Fibroblast of villous mesenchyme (primary cell): ENCODE measurements at regions not wholly inside any gene's neighbourhood (a gene's known extent, or its start where the extent isn't known, plus 50 kb on each side); places are given as distances from the start of the nearest gene placed in this dataset.
A peak's percentile ranks its signal among the peaks of the same experiment; 100 is the strongest.

Source experiments
- DNase-seq: peaks from one replicate; pipeline ENCODE4 v3.0.0-alpha.2; 2010; ENCODE audit warnings: low read depth
- H3K4me3 ChIP-seq: 2 replicates; pipeline ENCODE4 v1.5.1; 2011; ENCODE audit warnings: low read depth, mild to moderate bottlenecking, low read length
- TF ChIP-seq, protein P1 (sequence below): IDR thresholded peaks from 2 replicates; pipeline ENCODE4 v1.5.1; 2012; ENCODE audit warnings: low read depth, mild to moderate bottlenecking, low read length; ENCODE audit not compliant: insufficient read depth

DNA sequence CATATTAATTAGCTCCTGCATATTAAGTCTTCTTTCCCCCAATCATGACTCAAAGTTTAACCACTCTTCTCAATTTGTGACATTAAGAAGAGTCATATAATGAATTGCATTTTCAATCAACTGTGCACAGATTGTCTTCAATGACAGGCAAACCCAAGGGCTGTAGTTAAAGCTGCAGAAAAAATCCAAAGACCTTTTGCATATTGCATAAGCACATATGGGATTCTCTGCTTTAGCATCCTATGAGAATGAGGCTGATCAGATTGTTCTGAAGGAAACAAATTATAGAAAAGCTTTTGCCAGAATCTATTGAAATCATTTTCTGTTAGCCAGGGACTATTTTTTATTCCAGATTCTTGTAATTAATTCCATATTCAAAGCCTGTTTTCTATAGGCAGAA is 112.3 kb downstream of the FAM170A start:
- TF ChIP-seq, protein P1, sequence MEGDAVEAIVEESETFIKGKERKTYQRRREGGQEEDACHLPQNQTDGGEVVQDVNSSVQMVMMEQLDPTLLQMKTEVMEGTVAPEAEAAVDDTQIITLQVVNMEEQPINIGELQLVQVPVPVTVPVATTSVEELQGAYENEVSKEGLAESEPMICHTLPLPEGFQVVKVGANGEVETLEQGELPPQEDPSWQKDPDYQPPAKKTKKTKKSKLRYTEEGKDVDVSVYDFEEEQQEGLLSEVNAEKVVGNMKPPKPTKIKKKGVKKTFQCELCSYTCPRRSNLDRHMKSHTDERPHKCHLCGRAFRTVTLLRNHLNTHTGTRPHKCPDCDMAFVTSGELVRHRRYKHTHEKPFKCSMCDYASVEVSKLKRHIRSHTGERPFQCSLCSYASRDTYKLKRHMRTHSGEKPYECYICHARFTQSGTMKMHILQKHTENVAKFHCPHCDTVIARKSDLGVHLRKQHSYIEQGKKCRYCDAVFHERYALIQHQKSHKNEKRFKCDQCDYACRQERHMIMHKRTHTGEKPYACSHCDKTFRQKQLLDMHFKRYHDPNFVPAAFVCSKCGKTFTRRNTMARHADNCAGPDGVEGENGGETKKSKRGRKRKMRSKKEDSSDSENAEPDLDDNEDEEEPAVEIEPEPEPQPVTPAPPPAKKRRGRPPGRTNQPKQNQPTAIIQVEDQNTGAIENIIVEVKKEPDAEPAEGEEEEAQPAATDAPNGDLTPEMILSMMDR = no peak
- DNase-seq = no peak
- no peak overlapping the region for H3K4me3 ChIP-seq

DNA sequence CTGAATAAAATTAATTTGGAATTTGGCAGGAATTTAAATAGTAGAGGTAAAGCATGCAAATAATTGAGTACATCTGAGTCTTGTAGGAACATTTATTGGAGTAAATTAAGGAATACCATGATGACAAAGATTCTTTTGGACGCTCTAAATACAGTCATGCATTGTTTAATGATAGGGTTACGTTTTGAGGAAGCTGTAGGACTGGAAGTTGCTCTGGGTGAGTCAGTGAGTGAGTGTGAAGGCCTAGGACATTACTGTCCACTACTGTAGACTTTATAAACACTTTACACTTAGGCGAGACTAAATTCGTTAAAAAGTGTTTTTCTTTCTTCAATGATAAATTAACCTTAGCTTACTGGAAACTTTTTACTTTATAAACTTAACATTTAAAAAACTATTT is 113.0 kb downstream of the FAM170A start:
- no peak for DNase-seq
- TF ChIP-seq, protein P1 = no peak
- H3K4me3 ChIP-seq = no peak overlapping the region

DNA sequence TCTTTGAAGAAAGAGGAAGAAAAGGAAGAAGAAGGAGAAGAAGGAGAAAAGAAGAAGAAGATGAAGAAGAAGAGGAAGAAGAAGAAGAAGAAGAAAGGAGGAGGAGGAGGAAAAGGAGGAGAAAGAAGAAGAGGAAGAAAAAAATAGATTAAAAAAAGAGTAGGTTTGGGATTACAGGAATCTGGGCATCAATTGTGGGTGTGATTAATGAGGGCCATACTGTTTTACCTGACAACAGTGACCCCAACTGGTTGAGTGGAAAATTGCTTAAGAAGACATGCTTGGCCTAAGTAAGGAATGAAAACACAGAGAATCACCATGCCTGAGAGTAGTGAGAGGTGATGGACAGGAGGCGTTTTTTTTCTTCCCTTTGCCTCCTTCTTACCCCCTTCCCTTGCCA is 114.6 kb downstream of the FAM170A start:
- DNase-seq = peak; percentile 36
- H3K4me3 ChIP-seq = no peak overlapping the region
- TF ChIP-seq, protein P1 = peak; percentile 53

DNA sequence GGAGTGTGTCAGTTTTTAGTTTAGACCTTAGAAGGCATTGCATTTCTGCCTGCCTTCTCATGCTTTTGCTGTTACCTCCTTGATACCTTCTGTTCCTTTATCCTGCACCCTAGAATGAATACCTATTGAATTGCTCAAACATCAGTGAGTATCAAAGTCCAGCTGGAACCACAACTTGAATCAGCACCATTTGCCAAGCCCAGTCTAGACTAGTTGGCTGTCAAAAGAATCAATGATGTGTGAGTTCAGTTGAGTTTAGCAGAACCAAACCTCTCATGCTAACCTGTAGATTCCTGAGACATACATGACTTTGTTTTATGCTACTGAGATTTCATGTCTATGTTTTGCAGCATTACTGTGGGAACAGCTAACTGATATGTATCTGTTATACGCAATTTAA is 116.6 kb downstream of the FAM170A start:
- no peak overlapping the region for H3K4me3 ChIP-seq
- DNase-seq = no peak
- TF ChIP-seq, protein P1 = no peak

DNA sequence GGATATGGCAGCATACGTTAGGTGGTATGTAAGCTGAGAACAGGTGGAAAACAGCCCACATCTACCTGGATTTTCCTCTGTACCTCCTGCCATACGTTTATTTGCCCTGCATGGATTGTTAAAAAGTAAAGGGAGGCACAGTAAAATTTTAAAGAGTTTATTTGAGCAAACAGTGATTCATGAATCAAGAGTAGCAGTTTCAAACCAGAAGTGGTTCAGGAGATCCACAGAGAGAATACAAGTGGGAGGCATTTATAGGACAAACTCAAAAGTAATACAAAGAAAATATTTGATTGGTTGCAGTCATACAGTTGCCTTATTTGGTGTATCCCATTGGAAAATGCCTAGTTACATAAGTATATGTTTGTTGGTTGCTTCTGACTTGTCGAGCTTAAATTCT is 117.6 kb downstream of the FAM170A start:
- no peak overlapping the region for H3K4me3 ChIP-seq
- TF ChIP-seq, protein P1 = no peak
- no peak for DNase-seq

DNA sequence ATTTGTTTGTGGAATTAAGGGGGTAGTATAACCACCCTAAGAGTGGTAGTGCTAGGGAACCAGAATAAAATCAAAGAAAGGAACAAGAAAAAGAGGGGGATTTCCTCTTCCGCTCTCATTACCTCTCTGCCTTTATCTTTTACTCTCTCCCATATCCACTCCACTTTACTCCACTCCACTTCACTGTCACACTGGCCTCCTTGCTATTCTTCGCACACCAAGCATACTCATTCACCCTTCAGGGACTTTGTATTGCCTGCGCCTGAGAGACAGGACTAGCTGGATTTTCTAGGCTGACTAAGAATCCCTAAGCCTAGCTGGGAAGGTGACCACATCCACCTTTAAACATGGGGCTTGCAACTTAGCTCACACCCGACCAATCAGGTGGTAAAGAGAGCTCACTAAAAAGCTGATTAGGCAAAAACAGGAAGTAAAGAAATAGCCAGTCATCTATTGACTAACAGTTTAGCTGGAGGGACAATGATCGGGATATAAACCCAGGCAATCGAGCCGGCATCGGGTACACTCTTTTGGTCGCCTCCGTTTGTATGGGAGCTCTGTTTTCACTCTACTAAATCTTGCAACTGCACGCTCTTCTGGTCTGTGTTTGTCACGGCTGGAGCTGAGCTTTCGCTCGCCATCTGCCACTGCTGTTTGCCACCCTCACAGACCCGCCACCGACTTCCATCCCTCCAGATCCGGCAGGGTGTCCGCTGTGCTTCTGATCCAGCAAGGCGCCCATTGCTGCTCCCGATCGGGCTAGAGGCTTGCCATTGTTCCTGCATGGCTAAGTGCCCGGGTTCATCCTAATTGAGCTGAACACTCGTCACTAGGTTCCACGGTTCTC is 121.8 kb downstream of the FAM170A start:
- TF ChIP-seq, protein P1 = no peak
- H3K4me3 ChIP-seq = no peak overlapping the region
- no peak for DNase-seq

DNA sequence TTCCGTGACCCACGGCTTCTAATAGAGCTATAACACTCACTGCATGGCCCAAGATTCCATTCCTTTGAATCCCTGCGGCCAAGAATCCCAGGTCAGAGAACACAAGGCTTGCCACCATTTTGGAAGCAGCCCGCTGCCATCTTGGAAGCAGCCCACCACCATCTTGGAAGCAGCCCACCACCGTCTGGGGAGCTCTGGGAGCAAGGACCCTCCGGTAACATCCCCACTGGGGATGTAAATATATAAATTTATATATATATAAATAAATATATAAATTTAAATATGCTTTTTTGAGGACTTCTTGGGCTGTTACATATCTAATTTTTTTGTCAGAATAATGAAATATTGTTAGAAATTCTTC is 122.4 kb downstream of the FAM170A start:
- no peak overlapping the region for H3K4me3 ChIP-seq
- no peak for DNase-seq
- TF ChIP-seq, protein P1 = no peak
